HG03175 (cell line): ENCODE measurements at regions not wholly inside any gene's neighbourhood (a gene's known extent, or its start where the extent isn't known, plus 50 kb on each side); places are given as distances from the start of the nearest gene placed in this dataset.

Source experiments
- ATAC-seq: cut with Tn5 transposase; IDR thresholded peaks from one replicate; pipeline ENCODE4 v1.9.1; 2021; ENCODE audit warnings: mild to moderate bottlenecking, moderate library complexity; ENCODE audit not compliant: unreplicated experiment

DNA sequence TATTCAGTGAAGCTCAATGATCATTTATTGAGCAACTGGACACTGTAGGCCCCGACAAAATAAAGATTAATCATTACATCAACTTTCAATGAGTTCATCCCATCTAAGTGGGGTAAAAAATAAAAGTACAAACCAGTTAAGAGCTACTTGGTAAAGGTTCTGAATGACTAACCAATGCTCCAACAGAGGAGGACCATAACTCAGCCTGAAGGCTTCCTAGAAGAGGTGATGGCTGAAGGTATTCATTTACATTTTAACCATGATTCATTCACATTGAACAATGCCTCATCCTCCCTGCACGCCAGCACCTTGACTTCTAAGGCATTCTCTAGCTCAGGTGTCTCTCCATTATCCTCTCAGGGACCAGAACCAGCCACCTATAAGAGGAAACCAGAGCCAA is 201.4 kb downstream of the ZNF462 start:
- no peak for ATAC-seq

DNA sequence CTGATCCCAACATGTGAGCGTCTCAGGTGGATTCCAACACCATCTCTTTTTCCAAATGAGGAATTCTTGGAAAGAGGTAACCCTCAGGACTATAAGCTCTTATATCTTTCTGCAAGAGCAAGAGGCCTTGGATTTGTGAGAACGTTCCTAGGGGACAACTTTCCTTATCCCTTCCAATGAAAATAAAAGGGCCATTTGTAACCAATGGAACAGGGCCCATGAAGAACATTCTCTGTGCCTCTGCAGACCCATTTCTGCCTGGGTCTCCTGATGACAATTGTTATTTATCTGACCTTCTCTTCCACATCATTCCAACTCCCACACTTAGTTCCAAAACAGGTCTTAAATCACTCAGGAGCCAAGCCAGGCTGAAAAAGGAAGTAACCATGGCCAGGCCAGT is 202.6 kb downstream of the ZNF462 start:
- ATAC-seq = no peak

DNA sequence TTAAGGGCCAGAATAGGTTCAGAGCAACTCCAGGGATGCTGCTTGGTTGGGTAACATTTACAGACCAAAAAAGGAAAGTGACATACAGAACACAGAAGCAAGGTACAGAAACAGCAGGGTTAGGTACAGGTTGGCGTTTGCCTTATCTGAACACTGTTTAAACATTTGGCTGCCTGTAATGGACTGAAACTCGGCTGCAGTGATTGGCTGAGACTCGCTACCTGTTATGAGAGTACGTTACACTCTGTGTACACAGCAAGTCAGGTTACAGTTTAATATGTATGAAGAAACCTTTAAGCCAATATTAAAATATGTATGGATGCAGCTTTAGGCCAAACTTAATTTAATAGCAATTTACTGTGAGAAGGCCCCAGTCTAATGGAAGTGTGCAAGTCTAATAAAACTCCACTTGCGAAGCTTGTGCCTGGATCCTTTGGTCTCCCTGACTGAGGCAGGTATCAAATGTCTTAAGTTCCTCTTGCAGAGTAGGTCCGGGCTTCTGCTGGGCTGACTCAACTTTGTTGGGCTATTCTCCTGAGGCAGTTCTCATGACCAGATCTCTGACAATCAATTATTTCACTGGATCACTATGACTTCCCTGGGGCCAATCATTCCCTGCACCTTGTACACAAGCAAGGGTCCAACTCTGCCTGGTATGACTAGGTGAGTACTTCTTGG is 204.9 kb downstream of the ZNF462 start:
- no peak for ATAC-seq

DNA sequence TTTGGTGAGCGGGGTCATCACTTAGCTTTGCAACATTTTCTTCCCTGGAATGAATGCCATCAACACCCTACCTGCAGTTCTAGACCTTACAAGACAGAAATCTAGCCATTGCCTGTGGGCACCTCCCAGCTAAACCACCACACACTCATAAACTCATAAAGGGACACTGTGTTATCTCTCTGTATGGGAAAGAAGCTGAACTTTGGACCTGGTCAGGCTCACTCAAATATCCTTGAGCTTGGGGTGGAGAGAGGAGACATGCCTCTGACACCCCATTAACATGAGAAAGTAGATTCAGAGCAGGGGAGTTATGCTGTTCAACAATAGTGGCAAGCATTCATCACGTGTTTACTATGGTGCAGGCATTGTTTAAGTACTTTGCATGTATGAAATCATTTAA is 205.6 kb downstream of the ZNF462 start:
- ATAC-seq = no peak

DNA sequence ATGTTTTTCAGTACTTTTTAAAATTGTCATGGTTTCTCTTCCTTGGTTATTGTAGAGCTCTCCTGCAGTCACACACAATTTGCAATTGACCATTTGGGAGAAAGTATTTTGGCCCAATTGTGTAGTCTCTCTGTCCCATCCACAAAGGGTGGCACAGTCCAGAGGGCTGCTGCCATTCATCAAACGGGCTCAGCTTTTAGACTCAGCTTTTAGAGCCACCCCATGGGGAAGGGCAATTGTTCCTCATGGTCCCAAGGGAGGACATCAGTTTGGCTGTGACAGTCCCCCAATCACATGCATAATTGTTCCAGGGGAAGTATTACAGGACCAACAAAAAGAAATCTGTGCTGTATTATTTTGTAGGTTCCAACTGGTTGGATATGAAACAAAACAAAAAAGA is 207.6 kb downstream of the ZNF462 start:
- no peak for ATAC-seq

DNA sequence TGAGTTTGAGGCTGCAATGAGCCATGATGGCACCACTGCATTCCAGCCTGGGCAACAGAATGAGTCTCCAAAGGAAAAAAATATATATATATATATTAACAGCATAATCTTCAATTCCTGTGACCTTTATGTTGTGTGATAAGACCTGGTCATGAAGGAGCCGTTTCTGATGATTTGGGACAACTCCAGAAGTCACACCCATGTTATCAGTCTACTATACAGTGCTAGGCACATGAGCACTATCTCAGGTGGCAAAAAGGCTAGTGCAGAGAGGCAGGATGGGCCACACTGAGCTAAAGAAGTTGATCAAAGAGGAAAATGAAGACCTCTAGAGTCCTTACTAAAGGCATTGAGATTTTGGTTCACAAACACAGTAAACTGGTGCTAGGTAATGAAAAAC is 205.0 kb upstream of the RAD23B start:
- no peak for ATAC-seq

DNA sequence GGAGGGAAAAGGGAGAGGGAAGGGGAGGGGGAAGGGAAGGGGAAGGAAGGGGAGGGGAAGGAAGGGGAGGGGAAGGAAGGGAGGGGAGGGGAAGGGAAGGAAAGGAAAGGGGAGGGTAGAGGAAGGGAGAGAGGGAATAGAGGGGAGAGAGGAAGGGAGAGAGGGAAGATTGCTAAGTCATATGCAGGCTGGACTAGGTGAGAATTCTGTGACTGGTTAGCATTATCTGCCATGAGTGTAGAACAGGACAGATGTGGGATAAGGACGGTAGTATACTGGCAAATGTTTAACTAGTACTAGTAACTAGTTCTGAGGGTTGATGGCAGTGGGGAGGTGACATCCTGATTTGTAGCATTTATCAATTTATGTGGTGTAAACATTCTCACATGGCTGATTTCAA is 203.5 kb upstream of the RAD23B start:
- no peak for ATAC-seq

DNA sequence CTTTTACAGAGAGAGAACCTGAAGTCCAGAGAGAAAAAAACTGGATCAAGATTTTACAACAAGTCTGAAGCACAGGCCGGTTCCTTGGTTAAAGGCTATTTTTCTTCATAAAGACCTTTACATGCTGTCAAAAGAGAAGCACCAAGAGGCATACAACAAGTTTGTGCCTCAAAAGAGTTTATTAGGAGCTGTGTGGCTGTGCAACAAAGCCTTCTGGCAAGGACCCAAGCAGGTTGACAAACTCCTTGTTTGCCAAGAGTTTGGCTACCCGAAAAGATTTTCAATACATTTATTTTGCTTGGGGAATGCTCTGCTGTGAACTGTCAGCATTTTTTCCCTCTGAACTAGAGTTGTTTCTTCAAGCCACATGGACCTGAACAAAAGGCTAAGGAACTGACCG is 202.9 kb upstream of the RAD23B start:
- ATAC-seq = no peak

DNA sequence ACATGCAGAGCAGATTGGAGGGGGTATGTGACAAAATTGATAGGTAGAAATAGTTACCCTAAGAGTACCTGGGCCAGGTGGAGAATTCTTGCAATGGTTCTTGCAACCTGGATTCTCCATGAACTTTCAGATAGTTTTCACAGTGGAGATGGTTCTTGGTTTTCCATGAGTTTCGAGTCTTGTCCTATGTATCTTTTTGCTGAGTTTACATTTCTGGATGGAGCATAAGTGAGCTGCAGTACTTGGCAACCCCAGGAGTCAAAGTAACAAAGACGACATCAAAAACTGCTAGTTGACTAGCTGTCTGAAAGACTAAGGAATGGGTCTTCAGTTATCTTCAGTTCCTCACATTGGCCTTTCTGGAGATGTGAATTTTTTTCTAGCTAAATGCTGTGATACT is 196.6 kb upstream of the RAD23B start:
- ATAC-seq = no peak

DNA sequence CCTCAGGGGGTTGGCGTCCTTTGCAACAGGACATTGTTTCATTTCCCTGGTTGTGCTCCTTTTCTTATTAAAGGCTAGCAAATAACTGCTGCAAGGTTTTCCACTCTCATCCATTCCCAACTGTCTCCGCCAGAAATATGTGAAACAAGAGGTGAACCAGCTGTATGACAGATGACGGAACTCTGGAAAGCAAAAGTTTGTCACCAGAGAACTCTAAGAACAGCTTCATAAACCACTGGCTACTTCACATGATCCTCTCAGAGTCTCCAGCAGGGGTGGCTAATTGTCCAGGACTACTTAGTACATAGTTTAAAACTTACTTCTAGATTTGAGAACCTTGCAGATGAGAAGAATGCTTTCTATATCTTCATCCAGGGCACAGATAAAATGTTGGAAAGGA is 195.9 kb upstream of the RAD23B start:
- no peak for ATAC-seq

DNA sequence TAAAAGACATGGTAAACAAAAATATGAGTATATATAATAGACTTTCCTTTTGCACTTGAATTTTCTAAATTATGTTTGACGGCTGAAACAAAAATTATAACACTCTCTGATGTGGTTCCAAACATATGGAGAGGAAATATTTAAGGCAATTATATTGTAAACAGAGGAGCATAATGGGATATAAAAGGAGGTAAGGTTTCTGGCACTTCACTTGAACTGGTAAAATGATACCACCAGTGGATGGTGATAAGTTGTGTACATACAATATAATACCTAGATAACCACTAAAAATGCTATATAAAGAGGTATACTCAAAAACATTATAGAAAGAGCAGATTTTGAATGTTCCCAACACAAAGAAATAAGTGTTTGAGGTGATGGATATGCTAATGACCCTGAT is 192.9 kb upstream of the RAD23B start:
- ATAC-seq = no peak

DNA sequence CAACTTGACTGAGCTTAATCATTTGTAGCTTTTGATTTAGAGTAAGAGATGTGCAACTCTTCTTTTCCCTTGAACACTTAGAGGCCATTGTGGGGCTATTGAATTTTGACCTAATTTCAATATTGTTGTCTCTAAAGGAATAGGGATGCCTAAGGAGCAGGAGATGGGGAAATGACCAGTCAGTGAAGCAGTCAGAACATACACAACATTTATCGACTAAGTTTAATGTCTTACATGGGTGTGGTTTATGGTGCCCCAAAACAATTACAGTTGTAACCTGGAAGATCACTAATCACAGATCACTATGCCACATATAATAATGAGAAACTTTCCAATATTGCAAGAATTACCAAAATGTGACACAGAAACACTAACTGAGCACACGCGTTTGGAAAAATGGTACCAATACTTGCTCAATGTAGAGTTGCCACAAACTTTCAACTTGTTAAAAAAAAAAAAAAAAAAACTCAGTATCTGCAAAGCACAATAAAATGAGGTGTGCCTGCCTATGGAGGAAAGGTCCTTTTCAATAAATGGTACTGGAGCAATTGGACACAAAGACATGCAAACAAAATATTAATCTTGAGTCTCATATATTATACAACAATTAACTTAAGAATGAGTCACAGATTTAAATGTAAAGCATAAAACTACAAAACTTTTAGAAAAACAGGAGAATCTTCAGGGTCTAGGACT is 189.6 kb upstream of the RAD23B start:
- ATAC-seq = no peak

DNA sequence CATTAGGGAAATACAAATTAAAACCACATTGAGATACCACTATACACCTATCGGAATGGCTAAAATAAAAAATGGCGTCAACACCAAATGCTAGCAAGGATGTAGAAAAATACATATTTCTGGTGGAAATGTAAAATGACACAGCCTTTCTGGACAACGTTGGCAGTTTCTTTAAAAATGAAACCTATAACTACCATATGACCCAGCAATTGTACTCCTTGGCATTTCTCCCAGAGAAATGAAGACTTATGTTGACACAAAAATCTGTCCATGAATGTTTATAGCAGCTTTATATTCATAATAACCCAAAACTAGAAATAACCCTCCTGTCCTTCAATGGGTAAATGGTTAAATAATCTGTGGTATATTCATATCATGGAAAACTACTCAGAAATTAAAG is 188.7 kb upstream of the RAD23B start:
- no peak for ATAC-seq

DNA sequence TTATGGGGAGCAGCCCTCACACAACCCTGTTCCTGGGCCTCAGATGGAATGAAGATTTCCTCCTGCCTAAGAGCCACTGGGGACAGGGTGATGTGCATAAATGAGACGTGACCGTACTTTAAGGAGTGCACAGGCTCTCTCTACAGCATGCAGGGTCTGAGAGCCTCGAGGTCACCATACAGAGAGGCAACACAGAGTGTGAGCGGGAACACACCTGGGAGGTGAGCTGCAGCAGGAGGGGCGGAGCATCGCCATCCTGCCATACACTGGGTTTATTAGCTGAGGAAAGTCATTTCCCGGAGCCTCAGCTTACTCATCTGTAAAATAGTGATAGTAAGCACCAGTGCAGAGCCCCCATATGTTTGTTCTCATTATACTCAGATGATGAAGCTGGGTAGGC is 182.5 kb upstream of the RAD23B start:
- no peak for ATAC-seq

DNA sequence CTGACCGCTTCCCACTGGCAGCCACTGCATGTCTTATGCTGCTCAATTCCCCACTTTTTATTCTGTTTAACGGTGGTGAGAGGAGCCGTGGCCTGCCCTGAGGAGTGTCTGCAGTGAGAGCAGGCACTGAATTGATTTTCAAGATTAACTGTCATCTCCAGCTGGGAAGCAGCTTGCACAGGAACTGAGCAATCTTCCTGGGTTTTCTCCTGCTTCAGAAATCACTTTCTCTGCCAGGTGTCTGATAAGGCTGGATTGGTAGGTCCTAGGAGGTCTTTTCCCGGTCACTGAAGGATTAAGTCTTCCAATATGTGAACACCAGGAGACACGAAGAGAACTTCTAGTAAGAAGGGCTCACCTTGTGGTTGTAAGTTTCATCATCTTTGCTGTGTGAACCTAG is 181.1 kb upstream of the RAD23B start:
- no peak for ATAC-seq

DNA sequence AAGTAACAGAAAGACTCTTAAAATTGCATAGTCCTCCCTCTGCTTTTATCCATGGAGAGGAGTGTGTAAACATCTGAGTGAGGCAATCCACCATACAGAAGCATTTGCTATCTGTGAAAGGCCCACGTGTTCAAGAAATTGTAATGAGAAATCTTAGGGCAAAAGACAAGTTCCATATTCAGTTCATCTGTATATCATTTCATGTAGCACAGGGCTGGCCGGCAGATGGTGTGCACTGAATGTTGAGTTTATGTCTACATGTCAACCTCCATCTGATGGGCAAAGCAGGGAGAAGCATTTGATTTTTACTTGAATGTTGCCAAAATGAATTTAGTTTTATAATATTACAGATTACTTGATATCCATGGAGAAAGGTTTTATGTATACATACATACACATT is 179.5 kb upstream of the RAD23B start:
- no peak for ATAC-seq

DNA sequence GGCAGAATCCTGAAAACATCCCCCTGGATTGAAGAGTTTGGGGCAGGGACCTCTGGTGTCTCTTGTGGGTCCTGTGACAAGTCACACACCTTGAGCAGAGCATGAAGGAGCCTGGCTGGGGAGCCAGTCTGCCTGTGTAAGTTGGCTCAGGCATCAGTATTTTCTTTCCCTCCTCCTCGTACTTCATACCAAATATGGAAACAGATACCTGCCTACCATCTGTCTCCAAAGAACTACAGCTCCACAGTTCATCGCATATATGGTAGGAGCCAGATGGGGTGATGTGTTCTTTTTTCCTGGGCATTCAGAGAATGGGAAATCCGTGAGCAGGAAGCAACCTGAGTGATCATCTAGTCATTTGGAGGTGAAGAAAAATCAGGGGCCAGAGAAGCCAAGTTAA is 177.3 kb upstream of the RAD23B start:
- ATAC-seq = no peak

DNA sequence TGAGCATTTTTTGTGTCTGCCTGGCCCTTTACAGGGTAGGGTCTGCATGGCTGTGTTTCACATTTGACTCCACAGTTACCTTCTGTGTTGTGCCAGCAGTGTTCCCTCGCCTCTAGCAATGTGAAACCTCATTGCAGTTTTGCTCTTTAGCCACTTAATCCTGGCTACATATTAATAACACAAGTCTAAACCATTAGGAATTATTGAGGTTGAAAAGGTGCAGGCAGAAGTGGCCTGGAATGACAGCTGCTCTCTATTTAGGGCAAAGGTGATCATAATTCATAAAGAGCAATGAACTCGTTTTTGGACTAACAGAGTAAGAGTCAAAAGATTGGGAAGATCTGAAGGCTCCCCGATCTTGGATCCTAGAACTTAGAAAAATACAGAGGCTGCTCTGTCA is 176.7 kb upstream of the RAD23B start:
- ATAC-seq = no peak

DNA sequence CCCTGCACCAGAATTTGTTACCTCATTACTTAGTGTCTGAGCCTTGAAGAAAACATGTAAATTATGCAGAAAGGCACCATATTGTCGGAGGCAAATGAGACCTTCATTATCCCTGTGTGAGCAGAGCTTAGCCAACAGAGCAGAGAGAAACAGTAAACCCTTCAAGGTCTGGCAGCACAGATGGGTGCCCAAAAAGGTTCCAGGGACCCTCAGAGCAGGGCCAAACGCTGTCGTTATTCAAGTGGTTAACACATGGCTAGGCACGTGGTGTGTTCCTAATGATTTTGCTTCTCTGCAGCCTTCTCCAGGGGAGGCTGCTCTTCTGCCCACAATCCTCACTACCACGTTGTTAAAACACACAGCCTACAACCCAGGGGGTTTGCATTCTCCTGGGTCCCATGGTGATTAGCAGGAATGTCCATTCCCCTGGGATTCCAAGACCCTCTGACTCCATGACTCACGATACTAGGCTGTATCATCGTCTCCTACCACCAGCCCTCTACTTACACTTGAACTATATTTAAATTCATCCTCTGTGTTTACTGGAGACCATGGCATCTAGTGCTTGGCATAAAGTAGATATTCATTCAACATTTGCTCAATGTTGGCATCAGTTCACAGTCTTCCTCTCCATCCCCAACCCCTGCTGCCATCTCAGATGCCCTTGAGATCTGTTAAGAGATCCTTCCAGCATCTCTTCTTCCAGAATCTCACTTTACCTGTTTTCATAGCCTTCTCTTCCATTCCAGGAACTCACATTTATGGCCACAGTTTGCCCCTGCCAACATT is 174.5 kb upstream of the RAD23B start:
- no peak for ATAC-seq

DNA sequence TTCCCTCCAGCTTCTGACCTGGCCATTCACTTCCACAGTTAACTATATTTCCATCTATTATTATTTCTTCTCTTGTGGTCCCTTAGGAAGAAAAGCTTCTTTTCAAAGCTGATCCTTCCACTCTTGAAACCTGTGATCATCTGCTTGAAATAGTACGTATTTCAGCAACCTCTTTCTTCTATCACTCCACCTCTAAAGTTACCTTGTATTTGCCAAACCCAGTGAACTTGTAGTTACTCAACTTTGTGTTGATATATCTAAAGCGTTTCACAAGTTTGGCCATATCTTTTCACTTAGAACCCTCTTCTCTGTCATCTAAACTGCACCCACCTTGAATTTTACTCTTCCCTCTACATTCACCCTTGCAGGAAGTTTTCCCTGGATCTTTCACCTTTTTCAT is 173.8 kb upstream of the RAD23B start:
- no peak for ATAC-seq

DNA sequence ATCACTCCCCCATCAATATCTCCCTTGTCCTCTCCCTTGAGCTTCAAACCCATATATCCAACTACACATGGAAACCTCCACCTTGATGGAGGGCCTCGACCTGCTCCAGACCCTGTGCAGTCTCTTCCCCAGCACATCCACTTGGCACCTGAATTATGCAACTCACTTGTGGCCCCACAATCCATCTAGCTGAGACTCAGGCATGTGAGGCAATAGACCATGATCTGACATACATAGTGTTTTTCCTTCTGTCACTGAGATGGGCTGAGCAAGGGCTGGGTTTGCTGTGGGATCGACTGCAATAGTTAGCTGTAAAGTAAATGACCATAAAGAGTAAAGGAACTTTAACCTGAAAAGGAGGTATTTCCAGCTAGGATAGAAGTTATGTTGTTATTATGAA is 172.9 kb upstream of the RAD23B start:
- ATAC-seq = no peak

DNA sequence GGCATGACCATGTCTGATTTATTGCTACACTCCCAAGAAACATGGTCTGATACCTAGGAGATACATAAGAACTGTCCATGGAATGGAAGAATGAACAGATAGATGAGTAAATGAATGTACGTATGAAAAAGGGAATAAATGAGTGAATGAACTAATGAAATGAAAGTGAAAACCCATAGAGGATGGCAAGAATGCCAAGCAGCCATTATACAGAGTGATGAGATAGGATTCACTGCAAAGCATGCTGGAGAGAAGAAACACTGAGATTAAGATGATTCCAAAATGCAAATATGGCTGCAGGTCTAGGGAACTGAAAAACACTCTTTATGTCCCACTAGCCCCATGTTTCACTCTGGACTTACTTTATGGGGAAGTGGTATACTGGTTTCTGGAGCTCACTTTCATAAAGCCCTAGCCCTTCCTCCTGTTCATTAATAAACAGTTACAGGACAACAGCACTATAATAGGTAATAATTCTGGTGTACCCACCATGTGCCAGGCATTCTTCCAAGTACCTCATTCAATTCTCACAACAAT is 170.3 kb upstream of the RAD23B start:
- ATAC-seq = peak; percentile 87
